HEK293T (cell line): ENCODE measurements at regions not wholly inside any gene's neighbourhood (a gene's known extent, or its start where the extent isn't known, plus 50 kb on each side); places are given as distances from the start of the nearest gene placed in this dataset.

Experiments used
- CTCF ChIA-PET: fragments of 350-600 bp; formaldehyde crosslinking; extraction: SDS; loops from one replicate; lab custom pipeline; 2021; ENCODE audit warnings: antibody characterized with exemption, inconsistent platforms; lab: Yijun Ruan, JAX
- POLR2A ChIA-PET: fragments of 350-600 bp; formaldehyde crosslinking; extraction: SDS; loops from one replicate; lab custom pipeline; 2020; ENCODE audit warnings: antibody characterized with exemption, inconsistent platforms; lab: Yijun Ruan, JAX
- DNase-seq: peaks from one replicate; pipeline ENCODE4 v3.0.0; 2012; ENCODE audit warnings: mixed read lengths; ENCODE audit errors: extremely low spot score
- ARNT ChIP-seq: fragments of 450-650 bp; IDR thresholded peaks from 2 replicates; pipeline ENCODE4 v1.6.1; 2017; ENCODE audit warnings: mild to moderate bottlenecking
- BHLHE40 ChIP-seq: fragments of 450-650 bp; IDR thresholded peaks from 2 replicates; pipeline ENCODE4 v1.6.1; 2016; ENCODE audit warnings: mild to moderate bottlenecking, moderate library complexity, borderline replicate concordance
- CTBP1 ChIP-seq: fragments of 450-650 bp; IDR thresholded peaks from 2 replicates; pipeline ENCODE4 v1.6.1; 2016; ENCODE audit warnings: borderline replicate concordance
- ELF4 ChIP-seq: fragments of 450-650 bp; IDR thresholded peaks from 2 replicates; pipeline ENCODE4 v1.6.1; 2017; ENCODE audit warnings: antibody characterized with exemption
- FOXA1 ChIP-seq: fragments of 450-650 bp; IDR thresholded peaks from 2 replicates; pipeline ENCODE4 v1.6.1; 2016; ENCODE audit warnings: mild to moderate bottlenecking
- FOXK2 ChIP-seq: fragments of 450-650 bp; IDR thresholded peaks from 2 replicates; pipeline ENCODE4 v1.6.1; 2016; ENCODE audit warnings: mild to moderate bottlenecking
- FOXM1 ChIP-seq: fragments of 450-650 bp; IDR thresholded peaks from 2 replicates; pipeline ENCODE4 v1.6.1; 2017; ENCODE audit warnings: mild to moderate bottlenecking, borderline replicate concordance
- HDGF ChIP-seq: fragments of 450-650 bp; IDR thresholded peaks from 2 replicates; pipeline ENCODE4 v1.6.1; 2017; ENCODE audit warnings: antibody characterized with exemption, borderline replicate concordance
- L3MBTL2 ChIP-seq: fragments of 450-650 bp; conservative IDR thresholded peaks from 2 replicates; pipeline ENCODE4 v1.6.1; 2016; ENCODE audit warnings: mild to moderate bottlenecking
- LEF1 ChIP-seq: fragments of 450-650 bp; IDR thresholded peaks from 2 replicates; pipeline ENCODE4 v1.6.1; 2017; ENCODE audit warnings: mild to moderate bottlenecking, borderline replicate concordance
- NFRKB ChIP-seq: fragments of 450-650 bp; IDR thresholded peaks from 2 replicates; pipeline ENCODE4 v1.6.1; 2016; ENCODE audit warnings: mild to moderate bottlenecking, moderate library complexity
- PKNOX1 ChIP-seq: fragments of 450-650 bp; IDR thresholded peaks from 2 replicates; pipeline ENCODE4 v1.6.1; 2016
- SP1 ChIP-seq: fragments of 450-650 bp; IDR thresholded peaks from 2 replicates; pipeline ENCODE4 v1.6.1; 2017
- SUZ12 ChIP-seq: fragments of 450-650 bp; IDR thresholded peaks from 2 replicates; pipeline ENCODE4 v1.6.1; 2016; ENCODE audit warnings: mild to moderate bottlenecking
- TARDBP ChIP-seq: fragments of 450-650 bp; IDR thresholded peaks from 2 replicates; pipeline ENCODE4 v1.6.1; 2016
- ZNF384 ChIP-seq: fragments of 450-650 bp; IDR thresholded peaks from 2 replicates; pipeline ENCODE4 v1.6.1; 2016

- DNase-seq = no peak
- CTCF ChIA-PET = no interaction called here
- TF ChIP-seq NFRKB (no peak), TARDBP (no peak), BHLHE40 (no peak), ZNF384 (no peak), FOXM1 (no peak), FOXK2 (no peak), HDGF (no peak), ARNT (no peak), L3MBTL2 (no peak), CTBP1 (no peak), ELF4 (no peak), FOXA1 (no peak), SP1 (no peak), SUZ12 (no peak), PKNOX1 (no peak), LEF1 (no peak)
- POLR2A ChIA-PET = no interaction called here
Observed at GRCh38 chr7:53743697-53744402, 708.4 kb downstream of the POM121L12 start.

- POLR2A ChIA-PET = no interaction called here
- CTCF ChIA-PET = no interaction called here
- DNase-seq = no peak
- TF ChIP-seq BHLHE40 (no peak), FOXM1 (no peak), FOXK2 (no peak), ARNT (no peak), CTBP1 (no peak), SP1 (no peak)
Observed at GRCh38 chr7:53744403-53744760, 708.9 kb downstream of the POM121L12 start.

- ChIA-PET POLR2A (no interaction called here), CTCF (no interaction called here)
- no peak for TF ChIP-seq NFRKB
- TF ChIP-seq PKNOX1 = no peak
- TF ChIP-seq FOXK2 = no peak
- no peak for TF ChIP-seq L3MBTL2
- no peak for TF ChIP-seq CTBP1
- TF ChIP-seq SP1 = no peak
- TF ChIP-seq HDGF = no peak
- TF ChIP-seq ELF4 = no peak
- TF ChIP-seq BHLHE40 = no peak
- TF ChIP-seq ARNT = no peak
- TF ChIP-seq LEF1 = no peak
- no peak for TF ChIP-seq FOXM1
- TF ChIP-seq ZNF384 = no peak
- TF ChIP-seq FOXA1 = no peak
- no peak for TF ChIP-seq TARDBP
- DNase-seq = no peak
Observed at GRCh38 chr7:53756946-53757345, 721.5 kb downstream of the POM121L12 start.

GRCh38 chr7:53768186-53768585 is 732.8 kb downstream of the POM121L12 start:
- no peak for TF ChIP-seq CTBP1
- no peak for TF ChIP-seq SP1
- no peak for TF ChIP-seq ELF4
- TF ChIP-seq FOXA1 = no peak
- no peak for TF ChIP-seq NFRKB
- no peak for TF ChIP-seq ZNF384
- TF ChIP-seq ARNT = no peak
- no peak for TF ChIP-seq TARDBP
- TF ChIP-seq FOXM1 = no peak
- TF ChIP-seq PKNOX1 = no peak
- TF ChIP-seq SUZ12 = no peak
- TF ChIP-seq LEF1 = no peak
- no peak for TF ChIP-seq L3MBTL2
- no peak for TF ChIP-seq BHLHE40
- TF ChIP-seq HDGF = no peak
- TF ChIP-seq FOXK2 = no peak
- CTCF ChIA-PET = no interaction called here
- no peak for DNase-seq
- POLR2A ChIA-PET = no interaction called here

GRCh38 chr7:53771701-53772100 is 736.3 kb downstream of the POM121L12 start:
- ChIA-PET CTCF (no interaction called here), POLR2A (no interaction called here)
- no peak for DNase-seq
- TF ChIP-seq FOXA1 (no peak), CTBP1 (no peak), SP1 (no peak), BHLHE40 (no peak), HDGF (no peak), ELF4 (no peak), TARDBP (no peak), ZNF384 (no peak), ARNT (no peak), FOXM1 (no peak), SUZ12 (no peak), FOXK2 (no peak), PKNOX1 (no peak), NFRKB (no peak), L3MBTL2 (no peak), LEF1 (no peak)
